ENCODE measurements at regions not wholly inside any gene's neighbourhood (a gene's known extent, or its start where the extent isn't known, plus 50 kb on each side); places are given as distances from the start of the nearest gene placed in this dataset.

DNA sequence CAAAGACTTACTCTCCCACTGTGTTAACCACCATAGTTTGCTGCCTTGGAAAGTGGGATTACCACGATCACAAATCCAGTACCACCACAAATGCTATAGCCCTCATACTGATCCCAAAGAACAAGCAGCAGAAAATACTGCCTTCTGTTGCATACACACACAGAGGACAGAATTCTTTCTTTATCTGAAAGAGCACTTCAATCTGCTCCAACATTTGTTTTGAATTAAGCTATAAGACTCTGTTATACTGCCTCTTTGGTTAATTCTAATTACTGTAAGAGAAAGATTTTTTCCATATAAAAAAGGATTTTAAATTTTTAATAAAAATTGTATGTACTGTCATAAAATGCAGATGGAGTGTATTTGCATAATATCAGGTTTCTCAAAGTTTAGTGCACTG, 69.8 kb downstream of the YIPF5 start:
- Mint-ChIP-seq H3K27ac (no peak overlapping the region), H3K4me1 (peaks cover 4 to 8% of the 10 kb centered on the region in 2 experiments; a peak in 3 of 4 replicates), H3K27me3 (ENCODE audit: low read depth) (peaks cover 2% of the 10 kb centered on the region), H3K4me3 (no peak overlapping the region), H3K9me3 (peaks cover 0 to 2% of the 10 kb centered on the region in 2 experiments; a peak in 2 of 5 replicates), H3K36me3 (ENCODE audit: insufficient read depth in 1 of 3, low read depth in 3 of 3) (peaks cover 0 to 2% (median 0%) of the 10 kb centered on the region in 3 experiments; a peak in 1 of 7 replicates)
- Histone ChIP-seq H2BK5ac (ENCODE audit: insufficient read length, low read length) (no peak overlapping the region), H4K5ac (ENCODE audit: insufficient read length, low read depth, low read length) (no peak overlapping the region), H3T11ph (ENCODE audit: low read length) (no peak overlapping the region), H3K4me2 (ENCODE audit: insufficient read depth, insufficient read length, low read length) (no peak overlapping the region), H2BK120ac (ENCODE audit: low read depth, low read length, poor library complexity, severe bottlenecking) (no peak overlapping the region), H3K79me2 (ENCODE audit: insufficient read depth, low read length) (no peaks in the 10 kb centered on the region), H3K23me2 (ENCODE audit: insufficient read length, low read depth, low read length, poor library complexity, severe bottlenecking) (no peaks in the 10 kb centered on the region), H3K56ac (ENCODE audit: insufficient read length, low read depth, low read length) (no peak overlapping the region), H3K4me1 (ENCODE audit: insufficient read depth, low read length) (no peaks in the 10 kb centered on the region), H4K91ac (ENCODE audit: insufficient read length, low read depth, low read length) (no peak overlapping the region), H3K79me1 (ENCODE audit: insufficient read depth, low read depth, low read length, poor library complexity, severe bottlenecking) (no peaks in the 10 kb centered on the region), H4K20me1 (ENCODE audit: control insufficient read depth, insufficient read depth, insufficient read length) (no peaks in the 10 kb centered on the region), H2BK20ac (ENCODE audit: low read depth, low read length, poor library complexity, severe bottlenecking) (no peak overlapping the region), H2BK15ac (ENCODE audit: low read depth, low read length) (no peak overlapping the region), H3K23ac (ENCODE audit: insufficient read length, low read depth, low read length) (no peak overlapping the region), H3K14ac (ENCODE audit: insufficient read depth, low read length) (no peak overlapping the region), H2AK5ac (ENCODE audit: insufficient read length, low read length) (no peak overlapping the region), H3K9me3 (ENCODE audit: control insufficient read depth, low read depth, low read length) (no peaks in the 10 kb centered on the region), H3K4ac (ENCODE audit: low read depth, low read length) (no peak overlapping the region), H2AFZ (ENCODE audit: low read length) (no peak overlapping the region), H4K8ac (replicated peaks; ENCODE audit: insufficient read length, low read depth, low read length) (no peak overlapping the region), H3K18ac (ENCODE audit: insufficient read length, low read depth, low read length) (no peak overlapping the region), H2BK12ac (ENCODE audit: insufficient read length, low read depth, low read length) (no peak overlapping the region), H3K27me3 (ENCODE audit: insufficient read depth, low read length) (no peaks in the 10 kb centered on the region), H3K27ac (ENCODE audit: insufficient read length, low read depth, low read length) (no peak overlapping the region), H3K9ac (ENCODE audit: extremely low read depth, insufficient read length, low read length) (no peak overlapping the region)
- TF ChIP-seq, protein P1, sequence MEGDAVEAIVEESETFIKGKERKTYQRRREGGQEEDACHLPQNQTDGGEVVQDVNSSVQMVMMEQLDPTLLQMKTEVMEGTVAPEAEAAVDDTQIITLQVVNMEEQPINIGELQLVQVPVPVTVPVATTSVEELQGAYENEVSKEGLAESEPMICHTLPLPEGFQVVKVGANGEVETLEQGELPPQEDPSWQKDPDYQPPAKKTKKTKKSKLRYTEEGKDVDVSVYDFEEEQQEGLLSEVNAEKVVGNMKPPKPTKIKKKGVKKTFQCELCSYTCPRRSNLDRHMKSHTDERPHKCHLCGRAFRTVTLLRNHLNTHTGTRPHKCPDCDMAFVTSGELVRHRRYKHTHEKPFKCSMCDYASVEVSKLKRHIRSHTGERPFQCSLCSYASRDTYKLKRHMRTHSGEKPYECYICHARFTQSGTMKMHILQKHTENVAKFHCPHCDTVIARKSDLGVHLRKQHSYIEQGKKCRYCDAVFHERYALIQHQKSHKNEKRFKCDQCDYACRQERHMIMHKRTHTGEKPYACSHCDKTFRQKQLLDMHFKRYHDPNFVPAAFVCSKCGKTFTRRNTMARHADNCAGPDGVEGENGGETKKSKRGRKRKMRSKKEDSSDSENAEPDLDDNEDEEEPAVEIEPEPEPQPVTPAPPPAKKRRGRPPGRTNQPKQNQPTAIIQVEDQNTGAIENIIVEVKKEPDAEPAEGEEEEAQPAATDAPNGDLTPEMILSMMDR (conservative IDR thresholded peaks at IDR 0.05): no peak
- no CpG with 5 or more reads among the region's 1 CpG for WGBS (ENCODE audit: extremely low coverage, insufficient read length, low lambda C conversion rate)
- no peak for DNase-seq
